ENCODE measurements at regions not wholly inside any gene's neighbourhood (a gene's known extent, or its start where the extent isn't known, plus 50 kb on each side); places are given as distances from the start of the nearest gene placed in this dataset.

DNA sequence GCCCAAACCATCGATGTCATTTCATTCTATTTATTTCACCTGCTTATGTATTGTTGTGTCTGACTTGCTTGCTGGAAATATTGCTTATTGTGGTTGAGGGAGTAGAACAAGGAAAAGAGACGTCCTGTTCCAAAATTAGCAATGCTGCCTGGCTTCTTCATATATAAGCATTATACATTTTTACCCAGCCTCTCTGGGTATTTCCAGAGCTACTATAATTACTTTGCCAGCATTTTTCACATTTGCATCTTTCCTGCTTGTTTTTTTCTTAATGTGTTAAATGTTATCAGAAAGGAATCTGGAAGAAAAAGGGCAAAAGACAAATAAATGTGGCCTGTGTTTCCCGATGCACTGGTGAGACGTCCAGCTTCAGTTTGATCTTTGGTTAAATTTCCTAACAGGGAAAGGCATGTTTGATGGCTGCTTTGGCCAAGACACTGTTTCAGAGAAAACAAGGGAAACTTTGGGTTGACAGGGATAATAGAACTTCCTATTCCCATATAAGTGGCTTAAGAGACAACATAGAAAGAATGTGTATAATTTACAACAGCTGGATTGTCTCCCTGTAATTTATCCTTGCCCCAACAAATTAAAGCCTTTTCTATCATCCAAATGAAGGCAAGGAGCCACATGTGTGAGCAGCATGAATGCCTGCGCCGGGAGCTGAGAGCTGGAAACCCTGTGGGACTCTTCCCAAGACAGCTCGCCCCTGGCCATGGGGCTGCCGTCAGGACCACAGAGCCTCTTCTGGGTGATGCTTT, 671.1 kb upstream of the CELF2 start:
- DNase-seq (ENCODE audit: low read depth in 2 of 2): no peak

DNA sequence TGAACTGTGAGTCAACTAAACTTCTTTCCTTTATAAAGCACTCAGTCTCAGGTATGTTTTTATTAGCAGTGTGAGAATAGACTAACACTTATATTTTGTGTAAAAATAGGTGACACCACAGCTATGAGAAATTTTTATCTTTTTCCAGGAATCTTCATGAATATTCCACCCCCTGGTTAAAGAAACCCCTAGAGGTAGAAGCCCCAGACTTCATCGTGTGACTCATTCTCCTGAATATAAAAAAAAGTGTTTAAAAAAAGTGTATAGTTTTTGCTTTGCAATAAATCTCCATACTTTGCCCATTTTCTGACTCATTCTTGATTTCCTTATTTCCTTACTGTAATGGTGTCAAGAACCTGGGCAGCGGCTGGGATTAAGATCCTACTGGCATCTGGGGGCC, 667.6 kb upstream of the CELF2 start:
- TF ChIP-seq, protein P1, sequence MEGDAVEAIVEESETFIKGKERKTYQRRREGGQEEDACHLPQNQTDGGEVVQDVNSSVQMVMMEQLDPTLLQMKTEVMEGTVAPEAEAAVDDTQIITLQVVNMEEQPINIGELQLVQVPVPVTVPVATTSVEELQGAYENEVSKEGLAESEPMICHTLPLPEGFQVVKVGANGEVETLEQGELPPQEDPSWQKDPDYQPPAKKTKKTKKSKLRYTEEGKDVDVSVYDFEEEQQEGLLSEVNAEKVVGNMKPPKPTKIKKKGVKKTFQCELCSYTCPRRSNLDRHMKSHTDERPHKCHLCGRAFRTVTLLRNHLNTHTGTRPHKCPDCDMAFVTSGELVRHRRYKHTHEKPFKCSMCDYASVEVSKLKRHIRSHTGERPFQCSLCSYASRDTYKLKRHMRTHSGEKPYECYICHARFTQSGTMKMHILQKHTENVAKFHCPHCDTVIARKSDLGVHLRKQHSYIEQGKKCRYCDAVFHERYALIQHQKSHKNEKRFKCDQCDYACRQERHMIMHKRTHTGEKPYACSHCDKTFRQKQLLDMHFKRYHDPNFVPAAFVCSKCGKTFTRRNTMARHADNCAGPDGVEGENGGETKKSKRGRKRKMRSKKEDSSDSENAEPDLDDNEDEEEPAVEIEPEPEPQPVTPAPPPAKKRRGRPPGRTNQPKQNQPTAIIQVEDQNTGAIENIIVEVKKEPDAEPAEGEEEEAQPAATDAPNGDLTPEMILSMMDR (IDR thresholded peaks at IDR 0.05; ENCODE audit: low read depth, low read length): no peak
- H3K4me3 ChIP-seq (replicated peaks in 1 of 2; ENCODE audit: low read depth in 2 of 2, low read length in 2 of 2): no peak overlapping the region
- no peak for DNase-seq (ENCODE audit: low read depth in 2 of 2)

More for the DNA sequence above, 671.1 kb upstream of the CELF2 start:
- H3K4me3 ChIP-seq (replicated peaks in 1 of 2; ENCODE audit: low read depth in 2 of 2, low read length in 2 of 2): no peak overlapping the region
- TF ChIP-seq, protein P1 (IDR thresholded peaks at IDR 0.05; ENCODE audit: low read depth, low read length): no peak

DNA sequence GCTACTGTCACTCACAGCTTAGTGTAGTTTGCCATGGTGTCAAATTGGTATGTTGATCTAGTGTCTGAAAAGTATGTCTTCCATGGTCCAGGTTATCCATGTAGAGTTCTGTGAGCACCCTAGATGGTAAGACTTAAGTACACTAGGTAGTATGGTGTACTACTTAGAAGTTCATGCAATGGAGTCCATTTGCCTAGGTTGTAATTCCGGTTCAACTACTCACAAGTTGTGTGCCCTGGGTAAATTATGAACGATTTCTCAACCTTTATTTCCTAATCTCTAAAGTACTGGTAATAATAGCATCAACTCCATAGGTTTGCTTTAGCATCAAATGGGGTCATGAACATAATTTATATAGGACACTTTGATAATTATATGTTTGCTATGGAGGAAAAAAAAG, 666.2 kb upstream of the CELF2 start:
- H3K4me3 ChIP-seq (replicated peaks in 1 of 2; ENCODE audit: low read depth in 2 of 2, low read length in 2 of 2): no peak overlapping the region
- TF ChIP-seq, protein P1 (IDR thresholded peaks at IDR 0.05; ENCODE audit: low read depth, low read length): no peak
- no peak for DNase-seq (ENCODE audit: low read depth in 2 of 2)

DNA sequence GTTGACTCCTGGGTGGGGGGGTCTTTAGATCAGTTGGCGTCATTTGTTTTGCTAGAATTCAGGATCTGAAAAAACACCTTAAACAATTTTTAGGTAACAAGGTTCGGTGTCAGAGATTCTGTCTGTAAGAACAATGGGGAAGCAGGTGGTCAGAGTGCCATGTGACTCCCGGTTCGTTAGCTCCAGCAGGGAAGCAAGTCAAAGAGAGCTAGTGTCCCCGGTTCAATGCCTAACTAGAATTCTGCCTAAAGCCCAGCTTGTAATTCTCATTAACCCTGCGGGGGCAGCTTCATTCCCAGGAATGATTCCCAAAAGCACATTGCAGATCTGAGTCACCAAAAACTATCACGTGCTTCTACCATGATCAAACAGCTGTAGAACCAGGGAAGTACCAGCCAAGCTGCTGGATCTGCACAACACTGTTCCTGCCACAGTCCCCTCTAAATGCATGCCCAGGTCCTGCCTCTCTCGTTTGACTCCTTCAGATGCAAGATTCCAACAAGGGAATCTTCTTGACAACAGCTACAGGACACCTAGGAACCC, 664.3 kb upstream of the CELF2 start:
- no peak overlapping the region for H3K4me3 ChIP-seq (replicated peaks in 1 of 2; ENCODE audit: low read depth in 2 of 2, low read length in 2 of 2)
- DNase-seq (ENCODE audit: low read depth in 2 of 2): no peak
- TF ChIP-seq, protein P1 (IDR thresholded peaks at IDR 0.05; ENCODE audit: low read depth, low read length): no peak

DNA sequence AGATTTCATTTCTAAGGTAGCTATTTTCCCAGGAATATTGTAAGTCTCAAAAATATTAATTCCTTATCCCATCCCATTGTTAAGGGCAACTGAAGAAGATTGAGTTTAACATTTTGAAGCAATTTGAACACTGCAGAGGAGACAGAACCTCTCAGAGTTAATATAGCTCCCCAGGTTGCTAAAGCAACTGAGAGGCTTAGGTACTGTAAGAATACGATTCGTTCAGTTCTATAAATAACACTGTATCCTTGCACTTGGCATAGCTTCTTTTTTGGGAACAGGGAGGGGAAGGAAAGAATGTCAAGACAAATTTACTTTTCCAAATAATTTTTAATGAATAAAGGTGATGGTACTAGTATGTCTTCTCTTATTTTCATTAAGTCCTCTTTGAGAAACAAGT, 658.4 kb upstream of the CELF2 start:
- H3K4me3 ChIP-seq (replicated peaks in 1 of 2; ENCODE audit: low read depth in 2 of 2, low read length in 2 of 2): no peak overlapping the region
- no peak for DNase-seq (ENCODE audit: low read depth in 2 of 2)
- TF ChIP-seq, protein P1 (IDR thresholded peaks at IDR 0.05; ENCODE audit: low read depth, low read length): no peak

DNA sequence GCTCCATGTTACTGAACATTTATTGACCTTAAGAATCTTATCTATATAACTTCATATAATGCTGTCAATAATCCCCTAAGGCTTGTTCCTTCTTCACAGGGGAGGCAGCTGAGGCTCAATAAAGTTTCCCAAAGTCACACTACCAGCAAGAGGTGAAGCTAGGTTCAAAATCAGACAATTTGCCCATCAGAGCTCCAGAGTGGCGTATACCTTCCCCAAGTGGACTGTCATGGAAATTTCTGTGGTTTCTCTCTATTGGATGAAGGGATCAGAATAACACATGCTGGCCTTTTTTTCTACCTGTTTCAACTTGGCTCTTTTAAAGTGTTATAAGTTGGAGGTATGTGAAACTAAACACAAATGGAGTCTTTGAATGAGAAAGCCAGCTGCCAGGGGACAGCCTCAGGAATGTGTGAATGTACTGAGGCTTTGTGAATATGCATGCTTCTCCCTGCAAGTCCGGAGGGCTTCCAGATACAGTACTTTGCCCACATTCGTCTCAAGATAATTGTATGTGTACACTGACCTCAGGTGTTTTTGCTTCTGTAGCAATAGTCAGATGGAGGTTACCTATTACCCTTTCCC, 656.3 kb upstream of the CELF2 start:
- no peak overlapping the region for H3K4me3 ChIP-seq (replicated peaks in 1 of 2; ENCODE audit: low read depth in 2 of 2, low read length in 2 of 2)
- DNase-seq (ENCODE audit: low read depth in 2 of 2): no peak
- TF ChIP-seq, protein P1 (IDR thresholded peaks at IDR 0.05; ENCODE audit: low read depth, low read length): no peak
